SK-N-SH (cell line): ENCODE measurements at regions not wholly inside any gene's neighbourhood (a gene's known extent, or its start where the extent isn't known, plus 50 kb on each side); places are given as distances from the start of the nearest gene placed in this dataset.

Source experiments
- CTCF ChIA-PET: fragments of 300-600, 350-600 bp; formaldehyde crosslinking; extraction: SDS; loops from one replicate; lab custom pipeline; 2021; lab: Yijun Ruan, JAX
- POLR2A ChIA-PET: fragments of 350-600 bp; sonication (Branson Sonifier 250); formaldehyde crosslinking; extraction: SDS; loops from one replicate; lab custom pipeline; 2020; ENCODE audit warnings: antibody characterized with exemption, inconsistent platforms; lab: Yijun Ruan, JAX
- DNase-seq: peaks from one replicate; pipeline ENCODE4 v3.0.0; 2012
- H2AFZ ChIP-seq: fragments of 200-600 bp; sonication (generic); 2 replicates; pipeline ENCODE4 v1.8.1; 2016; ENCODE audit warnings: antibody characterized with exemption, mild to moderate bottlenecking, low read depth
- H3F3A ChIP-seq: fragments of 200-600 bp; sonication (generic); replicated peaks from 2 replicates; pipeline ENCODE3; 2016; ENCODE audit warnings: antibody characterized with exemption, mild to moderate bottlenecking; ENCODE audit not compliant: insufficient read depth
- H3K27ac ChIP-seq, 2 experiments: fragments of 200-500 bp in 1 of 2; fragments of 200-600 bp in 1 of 2; sonication (Bioruptor generic) in 1 of 2; sonication (generic), shearing (Covaris generic) in 1 of 2; 2 replicates each; pipeline versions ENCODE4 v1.5.1 to v1.6.1; 2014 to 2016; ENCODE audit warnings: low read depth in 2 of 2, inconsistent platforms in 1 of 2, low read length in 1 of 2, mild to moderate bottlenecking in 1 of 2, mixed read lengths in 1 of 2
- H3K27me3 ChIP-seq: fragments of 200-600 bp; sonication (generic), shearing (Covaris generic); 2 replicates; pipeline ENCODE4 v1.6.1; 2016; ENCODE audit warnings: mixed run types; ENCODE audit not compliant: insufficient read depth
- H3K36me3 ChIP-seq, 2 experiments: fragments of 200-500 bp in 1 of 2; fragments of 200-600 bp in 1 of 2; sonication (Bioruptor generic) in 1 of 2; sonication (generic) in 1 of 2; replicated peaks in 1 of 2; 2 replicates each; pipeline versions ENCODE3 to v1.5.1; 2014 to 2016; ENCODE audit warnings: low read length in 1 of 2, mild to moderate bottlenecking in 1 of 2; ENCODE audit not compliant: insufficient read depth in 2 of 2, control insufficient read depth in 1 of 2
- H3K4me1 ChIP-seq, 2 experiments: fragments of 200-500 bp in 1 of 2; fragments of 200-600 bp in 1 of 2; sonication (Bioruptor generic) in 1 of 2; sonication (generic), shearing (Covaris generic) in 1 of 2; 2 replicates each; pipeline versions ENCODE4 v1.5.1 to v1.6.1; 2014 to 2016; ENCODE audit warnings: low read depth in 1 of 2, low read length in 1 of 2, mixed run types in 1 of 2; ENCODE audit not compliant: insufficient read depth in 2 of 2, control insufficient read depth in 1 of 2
- H3K4me2 ChIP-seq: fragments of 200-600 bp; sonication (generic), shearing (Covaris generic); 2 replicates; pipeline ENCODE4 v1.6.1; 2017; ENCODE audit warnings: mixed run types
- H3K4me3 ChIP-seq, 2 experiments: fragments of 200-500 bp in 1 of 2; fragments of 200-600 bp in 1 of 2; sonication (Bioruptor generic) in 1 of 2; sonication (generic), shearing (Covaris generic) in 1 of 2; 2 replicates each; pipeline versions ENCODE4 v1.5.1 to v1.8.1; 2014 to 2016; ENCODE audit warnings: low read depth in 2 of 2, inconsistent platforms in 1 of 2, low read length in 1 of 2, mild to moderate bottlenecking in 1 of 2, mixed read lengths in 1 of 2, moderate library complexity in 1 of 2
- H3K79me2 ChIP-seq: fragments of 200-600 bp; sonication (generic); 2 replicates; pipeline ENCODE4 v1.8.1; 2017; ENCODE audit warnings: mild to moderate bottlenecking; ENCODE audit not compliant: insufficient read depth
- H3K9ac ChIP-seq: fragments of 200-600 bp; sonication (generic); 2 replicates; pipeline ENCODE4 v1.6.1; 2017; ENCODE audit warnings: mixed run types
- H3K9me2 ChIP-seq: fragments of 200-600 bp; sonication (generic); 2 replicates; pipeline ENCODE4 v1.6.1; 2017; ENCODE audit warnings: mixed run types
- H3K9me3 ChIP-seq: fragments of 200-600 bp; sonication (generic); 2 replicates; pipeline ENCODE4 v1.6.1; 2017; ENCODE audit warnings: mixed run types, mild to moderate bottlenecking, moderate library complexity
- H4K20me1 ChIP-seq: fragments of 200-600 bp; sonication (generic); 2 replicates; pipeline ENCODE4 v1.6.1; 2017; ENCODE audit warnings: mild to moderate bottlenecking, mixed run types; ENCODE audit not compliant: insufficient read depth
- CTCF ChIP-seq: fragments of 200-600 bp; sonication (generic); IDR thresholded peaks from 2 replicates; pipeline ENCODE4 v1.6.1; 2017; ENCODE audit warnings: antibody characterized with exemption, mild to moderate bottlenecking, moderate library complexity
- EZH2phosphoT487 ChIP-seq: fragments of 200-600 bp; sonication (generic); IDR thresholded peaks from 2 replicates; pipeline ENCODE4 v1.6.1; 2017; ENCODE audit warnings: low read depth, mixed run types, mild to moderate bottlenecking, antibody characterized with exemption, moderate library complexity, borderline replicate concordance
- FOSL2 ChIP-seq: IDR thresholded peaks from 2 replicates; pipeline ENCODE4 v1.4.0; 2012; ENCODE audit warnings: low read depth, mild to moderate bottlenecking, moderate library complexity, borderline replicate concordance
- FOXM1 ChIP-seq: IDR thresholded peaks from 2 replicates; pipeline ENCODE4 v1.4.0; 2012; ENCODE audit warnings: low read depth, mild to moderate bottlenecking
- GABPA ChIP-seq: IDR thresholded peaks from 2 replicates; pipeline ENCODE4 v1.4.0; 2012; ENCODE audit warnings: low read depth, mild to moderate bottlenecking
- PBX3 ChIP-seq: IDR thresholded peaks from 2 replicates; pipeline ENCODE4; 2012
- POLR2AphosphoS5 ChIP-seq: IDR thresholded peaks from 2 replicates; pipeline ENCODE4 v1.6.1; 2012; ENCODE audit warnings: low read depth, low read length
- RAD21 ChIP-seq: IDR thresholded peaks from 2 replicates; pipeline ENCODE4 v1.6.1; 2012; ENCODE audit warnings: mild to moderate bottlenecking, low read length
- RCOR1 ChIP-seq: fragments of 150-350 bp; IDR thresholded peaks from 2 replicates; pipeline ENCODE4 v1.6.1; 2017; ENCODE audit warnings: antibody characterized with exemption, low read length
- RXRA ChIP-seq: IDR thresholded peaks from 2 replicates; pipeline ENCODE4 v1.4.0; 2012; ENCODE audit warnings: low read depth, mild to moderate bottlenecking, borderline replicate concordance
- SIN3A ChIP-seq: IDR thresholded peaks from 2 replicates; pipeline ENCODE4 v1.6.1; 2012; ENCODE audit warnings: low read depth, mild to moderate bottlenecking, low read length, moderate library complexity, borderline replicate concordance
- SMC3 ChIP-seq: IDR thresholded peaks from 2 replicates; pipeline ENCODE4 v1.6.1; 2012; ENCODE audit warnings: low read depth, low read length, improper control_type of control experiment
- TAF1 ChIP-seq: IDR thresholded peaks from 2 replicates; pipeline ENCODE4 v1.6.1; 2012; ENCODE audit warnings: low read depth, mild to moderate bottlenecking, low read length, moderate library complexity, borderline replicate concordance
- TCF12 ChIP-seq: IDR thresholded peaks from 2 replicates; pipeline ENCODE4 v1.4.0; 2012
- TEAD4 ChIP-seq: IDR thresholded peaks from 2 replicates; pipeline ENCODE4 v1.4.0; 2012; ENCODE audit warnings: mild to moderate bottlenecking, borderline replicate concordance; ENCODE audit not compliant: insufficient read depth
- USF2 ChIP-seq: fragments of 150-350 bp; IDR thresholded peaks from 2 replicates; pipeline ENCODE4 v1.6.1; 2017; ENCODE audit warnings: antibody characterized with exemption, low read length, low read depth, borderline replicate concordance
- ZBTB33 ChIP-seq: IDR thresholded peaks from 2 replicates; pipeline ENCODE4 v1.4.0; 2012; ENCODE audit warnings: low read depth, borderline replicate concordance
- WGBS: methylation state at CpG from one replicate; pipeline ENCODE4 v1.1.6; 2017; ENCODE audit warnings: low lambda C conversion rate; 5-methylcytosine and 5-hydroxymethylcytosine counted together

- TF ChIP-seq SIN3A (no peak), PBX3 (no peak), RAD21 (no peak), USF2 (no peak), FOXM1 (no peak), TAF1 (no peak), POLR2AphosphoS5 (no peak), TEAD4 (no peak), FOSL2 (no peak), SMC3 (no peak), CTCF (no peak), TCF12 (no peak)
- H3K9ac ChIP-seq, result no peak overlapping the region
- WGBS, result 1% methylated on average over 3 of the region's 3 CpGs
These were observed 281.3 kb downstream of the DIPK2A start for GRCh38 chr3:144252896-144253295.

GRCh38 chr3:144257381-144257780 is 285.8 kb downstream of the DIPK2A start:
- H3K4me3 ChIP-seq, result no peak overlapping the region
- no peak overlapping the region for H3K9ac ChIP-seq
- CTCF ChIA-PET, result no interaction called here
- no peak overlapping the region for H3K27ac ChIP-seq
- no peaks in the 10 kb centered on the region for H3K36me3 ChIP-seq
- WGBS, result 3% methylated on average over 2 of the region's 2 CpGs
- H4K20me1 ChIP-seq, result no peaks in the 10 kb centered on the region
- DNase-seq, result no peak
- POLR2A ChIA-PET, result no interaction called here
- H3F3A ChIP-seq, result no peaks in the 10 kb centered on the region
- no peaks in the 10 kb centered on the region; a peak in 1 of 4 replicates for H3K4me1 ChIP-seq
- H3K9me2 ChIP-seq, result no peaks in the 10 kb centered on the region
- H2AFZ ChIP-seq, result no peak overlapping the region
- no peaks in the 10 kb centered on the region for H3K9me3 ChIP-seq
- no peaks in the 10 kb centered on the region for H3K79me2 ChIP-seq
- no peaks in the 10 kb centered on the region for H3K27me3 ChIP-seq
- H3K4me2 ChIP-seq, result no peak overlapping the region
- no peak for TF ChIP-seq GABPA
- no peak for TF ChIP-seq RAD21
- no peak for TF ChIP-seq CTCF
- no peak for TF ChIP-seq USF2
- TF ChIP-seq RCOR1, result no peak
- TF ChIP-seq PBX3, result no peak
- no peak for TF ChIP-seq ZBTB33
- no peak for TF ChIP-seq RXRA
- no peak for TF ChIP-seq TAF1
- no peak for TF ChIP-seq EZH2phosphoT487

More at GRCh38 chr3:144252896-144253295, 281.3 kb downstream of the DIPK2A start:
- no peaks in the 10 kb centered on the region; a peak in 1 of 4 replicates for H3K4me1 ChIP-seq
- CTCF ChIA-PET, result no interaction called here
- no peaks in the 10 kb centered on the region for H3K9me3 ChIP-seq
- H3K36me3 ChIP-seq, result no peaks in the 10 kb centered on the region
- no peaks in the 10 kb centered on the region for H3F3A ChIP-seq
- H3K27ac ChIP-seq, result no peak overlapping the region
- POLR2A ChIA-PET, result no interaction called here
- no peaks in the 10 kb centered on the region for H3K27me3 ChIP-seq
- no peak overlapping the region for H3K4me3 ChIP-seq
- H2AFZ ChIP-seq, result no peak overlapping the region
- H4K20me1 ChIP-seq, result no peaks in the 10 kb centered on the region
- no peak for DNase-seq
- H3K9me2 ChIP-seq, result no peaks in the 10 kb centered on the region
- H3K79me2 ChIP-seq, result no peaks in the 10 kb centered on the region
- H3K4me2 ChIP-seq, result no peak overlapping the region
